ENCODE measurements at regions not wholly inside any gene's neighbourhood (a gene's known extent, or its start where the extent isn't known, plus 50 kb on each side); places are given as distances from the start of the nearest gene placed in this dataset.

DNA sequence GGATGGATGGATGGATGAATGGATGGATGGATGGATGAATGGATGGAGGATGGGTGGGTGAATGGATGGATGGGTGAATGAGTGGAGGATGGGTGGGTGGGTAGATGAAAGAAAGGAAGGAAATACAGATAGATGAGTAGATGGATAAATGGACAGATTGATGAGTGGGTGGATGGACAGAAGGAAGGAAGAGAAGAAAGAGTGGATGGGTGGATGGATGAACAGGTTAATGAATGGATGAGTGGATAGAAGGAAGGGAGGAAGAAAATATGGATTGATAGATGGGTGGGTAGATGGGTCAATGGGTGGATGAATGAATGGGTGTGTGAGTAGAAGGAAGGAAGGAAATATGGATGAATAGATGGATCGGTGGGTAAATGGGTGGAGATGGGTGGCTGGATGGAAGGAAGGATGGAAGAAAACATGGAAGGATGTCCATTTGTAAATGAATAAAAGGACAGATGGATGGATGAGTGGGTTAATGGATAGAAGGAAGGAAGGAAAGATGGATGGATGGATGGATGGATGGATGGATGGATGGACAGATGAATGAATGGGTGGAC is 97.3 kb upstream of the TNRC6C start:
- Histone ChIP-seq H3K36me3 (ENCODE audit: control insufficient read depth, insufficient read depth, low read length) (no peaks in the 10 kb centered on the region), H3K27ac (ENCODE audit: insufficient read depth, low read length, poor library complexity, severe bottlenecking) (no peak overlapping the region), H3K4me3 (ENCODE audit: insufficient read depth, low read depth, low read length, poor library complexity, severe bottlenecking) (no peak overlapping the region), H3K9me3 (ENCODE audit: control insufficient read depth, low read length) (no peaks in the 10 kb centered on the region), H3K4me1 (ENCODE audit: control insufficient read depth, insufficient read depth, low read length, poor library complexity, severe bottlenecking) (no peaks in the 10 kb centered on the region), H3K27me3 (replicated peaks; ENCODE audit: control insufficient read depth, insufficient read depth, low read length, poor library complexity, severe bottlenecking) (no peaks in the 10 kb centered on the region)
- DNase-seq, result no peak

DNA sequence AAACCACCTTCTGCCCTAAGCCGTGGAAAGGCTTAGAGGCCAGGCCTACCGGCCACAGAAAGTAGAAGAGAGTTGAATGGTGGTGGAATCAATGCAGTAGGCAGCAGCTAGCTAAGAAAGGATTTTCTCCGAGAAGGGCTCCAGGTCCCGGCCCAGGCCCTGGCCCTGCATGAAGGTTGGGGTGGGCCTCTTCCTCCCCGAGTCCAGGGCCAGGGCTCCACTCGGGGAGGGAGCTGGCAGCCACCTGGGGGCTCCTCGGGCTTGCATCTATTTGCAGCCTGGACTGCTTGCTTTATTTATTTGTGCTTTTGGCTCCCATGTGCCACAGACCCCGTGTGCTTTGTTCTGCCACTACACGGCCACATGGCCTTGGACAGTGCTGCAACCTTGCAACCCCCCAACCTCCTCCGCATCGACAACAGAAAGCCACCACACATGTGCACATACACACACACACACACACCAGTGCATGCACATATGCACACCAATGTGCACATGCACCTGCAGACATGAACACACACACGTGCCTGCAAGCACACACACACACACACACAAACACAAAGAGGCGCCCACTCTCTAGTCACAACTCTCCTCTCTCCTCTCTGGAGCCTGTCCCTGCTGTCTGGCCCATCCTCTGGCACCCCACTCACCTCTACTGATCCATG is 96.4 kb upstream of the TNRC6C start:
- H3K4me1 ChIP-seq (ENCODE audit: control insufficient read depth, insufficient read depth, low read length, poor library complexity, severe bottlenecking), result no peaks in the 10 kb centered on the region
- H3K9me3 ChIP-seq (ENCODE audit: control insufficient read depth, low read length), result no peaks in the 10 kb centered on the region
- H3K27ac ChIP-seq (ENCODE audit: insufficient read depth, low read length, poor library complexity, severe bottlenecking), result no peak overlapping the region
- H3K27me3 ChIP-seq (replicated peaks; ENCODE audit: control insufficient read depth, insufficient read depth, low read length, poor library complexity, severe bottlenecking), result no peaks in the 10 kb centered on the region
- H3K36me3 ChIP-seq (ENCODE audit: control insufficient read depth, insufficient read depth, low read length), result no peaks in the 10 kb centered on the region
- H3K4me3 ChIP-seq (ENCODE audit: insufficient read depth, low read depth, low read length, poor library complexity, severe bottlenecking), result no peak overlapping the region
- DNase-seq, result no peak

DNA sequence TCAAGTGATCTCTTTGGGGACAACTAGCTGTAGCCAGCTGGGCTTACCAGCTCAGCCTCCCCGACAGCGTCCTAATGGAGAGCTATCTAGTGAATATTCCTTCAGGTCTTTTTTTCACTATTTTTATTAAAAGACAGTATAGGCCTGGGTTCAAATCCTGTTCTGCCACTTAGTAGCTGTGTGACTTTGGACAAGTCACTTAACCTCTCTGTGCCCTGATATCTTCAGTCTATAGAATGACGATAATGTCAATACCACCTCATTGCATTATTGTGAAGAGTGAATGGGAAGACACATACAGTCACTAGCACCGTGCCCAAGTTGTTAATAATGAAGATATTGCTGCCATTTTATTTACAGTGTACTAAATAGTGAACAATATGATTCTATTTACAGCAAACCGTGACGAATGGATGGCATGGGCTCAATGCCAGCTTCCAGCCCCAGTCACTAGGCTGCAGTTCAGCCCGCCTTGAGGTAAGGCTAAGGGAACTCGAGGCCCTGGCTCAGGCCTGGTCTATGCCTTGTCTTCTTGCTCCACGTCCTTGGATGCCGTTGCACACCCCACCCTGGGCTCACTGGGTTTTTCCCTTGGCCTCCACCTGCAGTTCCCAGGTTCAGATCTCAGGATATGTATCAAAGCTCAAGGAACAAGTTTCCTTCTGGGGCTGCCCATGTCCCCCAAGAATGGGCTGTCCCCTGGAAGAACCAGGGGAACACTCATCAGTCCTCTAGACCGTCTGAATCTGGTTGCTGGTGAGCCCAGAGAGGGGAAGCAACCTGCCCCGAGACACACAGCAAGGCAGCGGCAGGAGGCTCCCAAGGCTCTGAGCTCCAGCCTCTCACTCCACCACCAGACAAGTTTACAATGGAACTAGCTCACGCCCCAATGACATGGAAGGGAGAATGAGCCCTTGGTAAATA is 95.4 kb upstream of the TNRC6C start:
- Histone ChIP-seq H3K36me3 (ENCODE audit: control insufficient read depth, insufficient read depth, low read length) (no peaks in the 10 kb centered on the region), H3K9me3 (ENCODE audit: control insufficient read depth, low read length) (no peaks in the 10 kb centered on the region), H3K27ac (ENCODE audit: insufficient read depth, low read length, poor library complexity, severe bottlenecking) (no peak overlapping the region), H3K27me3 (replicated peaks; ENCODE audit: control insufficient read depth, insufficient read depth, low read length, poor library complexity, severe bottlenecking) (no peaks in the 10 kb centered on the region), H3K4me1 (ENCODE audit: control insufficient read depth, insufficient read depth, low read length, poor library complexity, severe bottlenecking) (no peaks in the 10 kb centered on the region), H3K4me3 (ENCODE audit: insufficient read depth, low read depth, low read length, poor library complexity, severe bottlenecking) (no peak overlapping the region)
- no peak for DNase-seq

DNA sequence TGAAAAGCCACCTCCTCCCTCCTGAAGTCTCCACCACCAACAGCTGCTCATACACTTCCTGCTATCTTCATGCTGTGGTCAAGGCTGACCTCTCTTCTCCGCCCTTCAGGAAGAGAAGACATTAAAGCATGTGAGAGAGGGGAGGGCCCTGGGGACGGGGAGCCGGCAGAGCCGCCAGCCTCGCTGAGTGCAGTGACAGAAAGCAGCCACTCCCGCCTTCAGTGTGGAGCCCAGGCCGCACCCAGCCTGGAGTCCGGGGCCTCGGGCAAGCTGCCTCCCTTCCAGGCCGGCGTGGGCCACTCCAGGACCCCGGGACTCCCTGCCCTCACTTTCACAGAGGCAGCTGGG is 94.7 kb upstream of the TNRC6C start:
- H3K36me3 ChIP-seq (ENCODE audit: control insufficient read depth, insufficient read depth, low read length), result no peaks in the 10 kb centered on the region
- no peak for DNase-seq
- H3K4me3 ChIP-seq (ENCODE audit: insufficient read depth, low read depth, low read length, poor library complexity, severe bottlenecking), result no peak overlapping the region
- H3K27ac ChIP-seq (ENCODE audit: insufficient read depth, low read length, poor library complexity, severe bottlenecking), result no peak overlapping the region
- no peaks in the 10 kb centered on the region for H3K9me3 ChIP-seq (ENCODE audit: control insufficient read depth, low read length)
- H3K4me1 ChIP-seq (ENCODE audit: control insufficient read depth, insufficient read depth, low read length, poor library complexity, severe bottlenecking), result no peaks in the 10 kb centered on the region
- H3K27me3 ChIP-seq (replicated peaks; ENCODE audit: control insufficient read depth, insufficient read depth, low read length, poor library complexity, severe bottlenecking), result no peaks in the 10 kb centered on the region

DNA sequence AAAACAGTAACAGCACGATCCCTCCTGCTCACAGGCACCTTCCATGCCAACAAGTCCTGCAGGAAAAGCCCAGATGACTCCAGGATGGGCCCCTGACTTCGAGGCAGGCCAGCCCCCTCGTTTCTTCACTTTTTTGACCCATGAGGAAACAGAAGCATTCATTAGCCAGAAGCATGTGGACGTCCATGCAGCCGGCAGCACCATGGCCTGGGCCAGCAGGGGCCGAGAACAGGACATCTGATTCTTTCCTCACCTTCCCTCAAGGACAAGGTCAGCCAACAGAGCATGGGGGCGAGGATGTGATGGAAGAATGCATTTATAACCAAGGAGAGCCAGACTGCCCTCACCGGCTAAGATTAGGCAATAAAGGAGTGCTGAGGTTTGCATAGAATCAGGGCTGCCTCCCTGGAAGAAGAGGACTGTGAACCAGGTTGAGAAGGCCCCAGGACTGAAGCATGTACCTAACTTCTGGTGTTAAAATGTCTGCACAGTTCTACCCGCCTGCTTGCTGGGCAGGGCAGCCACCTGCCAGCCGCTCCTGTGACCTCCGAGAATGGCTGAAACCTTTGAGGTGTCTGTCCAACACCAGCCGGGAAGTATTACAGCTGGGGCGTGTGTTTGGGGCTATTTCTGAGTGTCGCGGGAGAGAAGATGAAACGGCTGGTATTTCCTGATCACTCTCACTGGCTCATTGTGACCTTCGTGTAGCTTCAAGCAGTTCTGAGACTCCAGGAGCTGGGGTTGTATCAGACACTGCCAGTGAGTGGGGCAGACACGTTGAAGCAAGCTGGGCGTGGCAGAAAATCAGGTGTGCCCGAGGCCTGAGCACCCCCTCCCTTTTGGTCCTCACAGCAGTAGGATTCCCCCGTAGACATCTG is 94.0 kb upstream of the TNRC6C start:
- DNase-seq, result no peak
- H3K4me3 ChIP-seq (ENCODE audit: insufficient read depth, low read depth, low read length, poor library complexity, severe bottlenecking), result no peak overlapping the region
- no peaks in the 10 kb centered on the region for H3K9me3 ChIP-seq (ENCODE audit: control insufficient read depth, low read length)
- H3K4me1 ChIP-seq (ENCODE audit: control insufficient read depth, insufficient read depth, low read length, poor library complexity, severe bottlenecking), result peaks cover 5% of the 10 kb centered on the region
- no peak overlapping the region for H3K27ac ChIP-seq (ENCODE audit: insufficient read depth, low read length, poor library complexity, severe bottlenecking)
- H3K36me3 ChIP-seq (ENCODE audit: control insufficient read depth, insufficient read depth, low read length), result no peaks in the 10 kb centered on the region
- no peaks in the 10 kb centered on the region for H3K27me3 ChIP-seq (replicated peaks; ENCODE audit: control insufficient read depth, insufficient read depth, low read length, poor library complexity, severe bottlenecking)

DNA sequence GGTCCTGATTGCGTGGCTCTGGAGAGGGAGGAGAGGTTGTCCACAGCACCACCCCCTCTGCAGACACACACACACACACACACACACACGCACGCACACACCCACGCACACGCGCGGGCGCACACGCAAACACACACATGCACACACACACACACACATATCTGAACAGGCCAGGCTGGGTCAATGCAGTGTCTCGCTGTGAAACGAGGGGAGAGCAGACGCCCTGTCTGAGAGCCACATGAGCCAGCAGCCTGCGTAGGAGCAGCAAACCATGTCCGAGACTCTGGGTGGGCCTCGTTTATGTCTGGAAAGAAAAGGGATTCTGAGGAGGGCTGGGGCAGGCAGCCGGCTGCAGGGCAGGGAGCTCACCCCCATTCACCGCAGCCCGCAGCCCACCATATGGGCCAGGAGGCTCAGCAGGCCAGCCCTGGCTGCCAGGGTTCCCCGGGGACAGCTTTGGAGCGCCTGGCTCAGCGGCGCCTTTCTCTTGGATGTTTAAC is 93.3 kb upstream of the TNRC6C start:
- H3K4me3 ChIP-seq (ENCODE audit: insufficient read depth, low read depth, low read length, poor library complexity, severe bottlenecking), result no peak overlapping the region
- H3K36me3 ChIP-seq (ENCODE audit: control insufficient read depth, insufficient read depth, low read length), result no peaks in the 10 kb centered on the region
- no peaks in the 10 kb centered on the region for H3K27me3 ChIP-seq (replicated peaks; ENCODE audit: control insufficient read depth, insufficient read depth, low read length, poor library complexity, severe bottlenecking)
- H3K4me1 ChIP-seq (ENCODE audit: control insufficient read depth, insufficient read depth, low read length, poor library complexity, severe bottlenecking), result peaks cover 10% of the 10 kb centered on the region
- no peaks in the 10 kb centered on the region for H3K9me3 ChIP-seq (ENCODE audit: control insufficient read depth, low read length)
- no peak for DNase-seq
- no peak overlapping the region for H3K27ac ChIP-seq (ENCODE audit: insufficient read depth, low read length, poor library complexity, severe bottlenecking)

DNA sequence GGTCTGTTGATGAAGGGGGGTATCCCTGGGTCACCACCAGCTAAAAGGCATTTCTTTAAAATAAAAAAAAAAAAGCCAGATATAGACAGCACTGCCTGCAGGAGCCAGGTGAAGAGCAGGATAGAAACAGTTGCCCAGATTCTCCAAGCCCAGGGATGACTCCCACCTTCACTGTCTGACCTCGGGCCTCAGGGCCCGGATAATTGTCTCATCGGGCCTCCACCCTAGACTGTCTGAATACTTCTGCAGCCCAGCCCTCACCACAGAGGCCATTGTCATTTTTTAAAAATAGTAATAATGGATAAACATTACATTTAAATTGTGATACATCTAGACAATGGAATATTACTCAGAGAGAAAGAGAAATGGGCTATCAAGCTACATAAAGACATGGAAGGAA is 92.8 kb upstream of the TNRC6C start:
- Histone ChIP-seq H3K36me3 (ENCODE audit: control insufficient read depth, insufficient read depth, low read length) (no peaks in the 10 kb centered on the region), H3K9me3 (ENCODE audit: control insufficient read depth, low read length) (no peaks in the 10 kb centered on the region), H3K27me3 (replicated peaks; ENCODE audit: control insufficient read depth, insufficient read depth, low read length, poor library complexity, severe bottlenecking) (no peaks in the 10 kb centered on the region), H3K4me3 (ENCODE audit: insufficient read depth, low read depth, low read length, poor library complexity, severe bottlenecking) (no peak overlapping the region), H3K27ac (ENCODE audit: insufficient read depth, low read length, poor library complexity, severe bottlenecking) (no peak overlapping the region), H3K4me1 (ENCODE audit: control insufficient read depth, insufficient read depth, low read length, poor library complexity, severe bottlenecking) (peaks cover 10% of the 10 kb centered on the region)
- no peak for DNase-seq

DNA sequence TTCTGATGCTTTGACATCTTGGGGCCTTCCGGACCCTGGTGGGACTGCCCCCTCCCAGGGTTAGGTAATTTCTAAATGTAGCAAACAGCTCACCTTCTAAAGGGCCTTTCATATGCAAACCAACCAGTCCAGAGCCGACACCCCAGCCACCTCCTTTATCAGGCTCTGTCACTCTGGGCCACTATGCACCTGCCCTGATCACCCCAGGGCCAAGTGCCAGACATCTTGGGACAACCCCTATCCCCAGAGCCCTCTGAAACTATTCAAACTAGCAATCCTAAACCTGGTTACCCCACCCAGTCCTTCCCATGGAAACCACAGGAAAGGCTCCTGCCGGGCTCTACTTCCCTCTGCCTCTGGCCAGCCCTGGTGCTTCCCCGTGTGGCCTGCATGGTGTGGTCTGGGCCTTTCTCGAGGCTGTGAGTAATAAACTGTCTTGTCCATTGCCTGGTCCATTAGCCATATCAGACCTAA is 91.2 kb upstream of the TNRC6C start:
- H3K27ac ChIP-seq (ENCODE audit: insufficient read depth, low read length, poor library complexity, severe bottlenecking), result no peak overlapping the region
- H3K4me3 ChIP-seq (ENCODE audit: insufficient read depth, low read depth, low read length, poor library complexity, severe bottlenecking), result no peak overlapping the region
- H3K36me3 ChIP-seq (ENCODE audit: control insufficient read depth, insufficient read depth, low read length), result no peaks in the 10 kb centered on the region
- H3K27me3 ChIP-seq (replicated peaks; ENCODE audit: control insufficient read depth, insufficient read depth, low read length, poor library complexity, severe bottlenecking), result no peaks in the 10 kb centered on the region
- peaks cover 11% of the 10 kb centered on the region for H3K4me1 ChIP-seq (ENCODE audit: control insufficient read depth, insufficient read depth, low read length, poor library complexity, severe bottlenecking)
- H3K9me3 ChIP-seq (ENCODE audit: control insufficient read depth, low read length), result no peaks in the 10 kb centered on the region
- no peak for DNase-seq

DNA sequence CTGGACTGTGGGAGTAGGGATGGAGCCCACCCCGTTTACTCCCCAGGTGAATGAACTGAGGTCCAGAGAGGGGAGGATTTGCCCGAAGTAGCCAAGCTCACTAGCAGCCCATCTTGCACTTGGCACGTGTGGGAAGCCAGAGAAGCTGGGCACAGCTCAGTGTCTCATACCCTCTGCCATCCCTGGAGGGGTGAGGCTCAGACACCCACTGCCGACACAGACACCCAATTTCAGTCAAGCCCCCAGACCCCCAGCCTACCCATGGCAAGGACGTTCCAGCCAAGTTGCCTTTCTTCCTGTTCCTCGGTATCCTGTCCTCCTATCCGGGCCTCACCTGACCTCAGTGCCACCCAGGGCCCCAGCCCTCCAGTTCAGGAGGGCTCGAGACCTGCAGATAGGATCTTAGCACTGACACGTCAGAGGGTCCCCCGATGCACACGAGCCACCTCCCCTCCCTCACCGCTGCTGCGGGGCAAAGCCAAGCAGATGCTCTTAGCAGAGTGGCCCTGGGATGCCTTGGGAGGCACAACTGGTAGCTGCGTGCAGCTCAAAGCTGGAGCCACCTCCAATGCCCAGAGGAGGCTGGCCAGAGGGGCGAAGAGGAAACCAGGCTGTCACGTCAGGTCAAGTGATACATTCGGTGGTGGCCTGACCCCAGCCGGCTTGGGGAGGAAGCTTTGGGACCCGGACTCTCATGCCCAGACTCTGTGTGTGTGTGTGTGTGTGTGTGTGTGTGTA is 90.4 kb upstream of the TNRC6C start:
- DNase-seq, result no peak
- H3K4me1 ChIP-seq (ENCODE audit: control insufficient read depth, insufficient read depth, low read length, poor library complexity, severe bottlenecking), result peaks cover 19% of the 10 kb centered on the region
- no peaks in the 10 kb centered on the region for H3K9me3 ChIP-seq (ENCODE audit: control insufficient read depth, low read length)
- H3K36me3 ChIP-seq (ENCODE audit: control insufficient read depth, insufficient read depth, low read length), result no peaks in the 10 kb centered on the region
- H3K4me3 ChIP-seq (ENCODE audit: insufficient read depth, low read depth, low read length, poor library complexity, severe bottlenecking), result no peak overlapping the region
- H3K27me3 ChIP-seq (replicated peaks; ENCODE audit: control insufficient read depth, insufficient read depth, low read length, poor library complexity, severe bottlenecking), result no peaks in the 10 kb centered on the region
- H3K27ac ChIP-seq (ENCODE audit: insufficient read depth, low read length, poor library complexity, severe bottlenecking), result no peak overlapping the region

Data from effector memory CD4-positive, alpha-beta T cell (primary cell).